Adrenal gland (tissue), 5 donors: ENCODE measurements at regions not wholly inside any gene's neighbourhood (a gene's known extent, or its start where the extent isn't known, plus 50 kb on each side); places are given as distances from the start of the nearest gene placed in this dataset.

ENCODE experiments used
- CTCF ChIP-seq, 6 experiments: fragments of 450-650 bp in 4 of 6; fragments of 200-600 bp in 2 of 6; sonication (generic) in 1 of 6; IDR thresholded peaks; 1 replicate in 5 of 6; 2 replicates in 1 of 6; pipeline versions ENCODE4 v1.5.1 to v1.8.0; 2016 to 2021; ENCODE audit warnings: antibody characterized with exemption in 6 of 6, mild to moderate bottlenecking in 2 of 6, moderate library complexity in 1 of 6
- POLR2A ChIP-seq, 2 donors: fragments of 450-650 bp; IDR thresholded peaks; one replicate each; pipeline ENCODE4 v1.6.1; 2017; ENCODE audit warnings: antibody characterized with exemption in 2 of 2, mild to moderate bottlenecking in 2 of 2, moderate library complexity in 1 of 2
- donor health status: DM: no; HTN: no; CAD: no.

DNA sequence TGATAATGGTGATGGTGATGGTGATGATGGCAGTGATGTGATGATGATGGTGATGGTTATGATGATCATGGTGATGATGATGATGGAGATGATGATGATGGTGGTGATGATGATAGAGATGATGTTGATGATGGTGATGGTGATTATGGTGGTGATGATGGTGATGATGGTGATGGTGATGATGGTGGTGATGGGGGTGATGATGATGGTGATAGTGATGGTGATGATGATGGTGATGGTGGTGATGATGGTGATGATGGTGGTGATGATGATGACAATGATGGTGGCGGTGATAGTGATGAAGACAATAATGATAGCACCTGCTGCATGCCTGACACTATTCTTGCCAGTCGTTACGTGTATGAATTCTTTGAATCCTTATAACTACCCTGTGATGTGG is 317.9 kb upstream of the AJAP1 start:
- TF ChIP-seq CTCF (IDR thresholded peaks at IDR 0.05) (no peak), POLR2A (IDR thresholded peaks at IDR 0.05) (no peak)
